MM.1S (cell line): ENCODE measurements at regions not wholly inside any gene's neighbourhood (a gene's known extent, or its start where the extent isn't known, plus 50 kb on each side); places are given as distances from the start of the nearest gene placed in this dataset.
"Not testable (repeated sequence)": the region's sequence is repeated elsewhere in the genome, so short reads cannot be mapped to it uniquely, and the experiment has no call there.

Source experiments
- DNase-seq: peaks from one replicate; pipeline ENCODE4 v3.0.0-alpha.2; 2015
- H2AFZ ChIP-seq: fragments of 300-600 bp; sonication (generic); 2 replicates; pipeline ENCODE4 v1.6.0; 2016; ENCODE audit warnings: antibody characterized with exemption, low read length
- H3F3A ChIP-seq: fragments of 300-600 bp; sonication (generic); 2 replicates; pipeline ENCODE4 v1.6.1; 2016; ENCODE audit warnings: mild to moderate bottlenecking, antibody characterized with exemption, low read length, moderate library complexity, mixed read lengths; ENCODE audit not compliant: insufficient read depth
- H3K27ac ChIP-seq: fragments of 300-600 bp; sonication (generic); 2 replicates; pipeline ENCODE4 v1.5.1; 2016; ENCODE audit warnings: mild to moderate bottlenecking, low read length
- H3K27me3 ChIP-seq: fragments of 300-600 bp; sonication (generic); replicated peaks from 2 replicates; pipeline ENCODE4 v1.6.0; 2016; ENCODE audit warnings: low read length; ENCODE audit not compliant: insufficient read depth
- H3K36me3 ChIP-seq: fragments of 300-600 bp; sonication (generic); replicated peaks from 2 replicates; pipeline ENCODE4 v1.6.1; 2016; ENCODE audit warnings: mild to moderate bottlenecking, low read length, mixed read lengths; ENCODE audit not compliant: insufficient read depth
- H3K4me1 ChIP-seq: fragments of 300-600 bp; sonication (generic); 2 replicates; pipeline ENCODE4 v1.6.1; 2016; ENCODE audit warnings: low read length, mixed read lengths
- H3K4me2 ChIP-seq: fragments of 300-600 bp; sonication (generic); 2 replicates; pipeline ENCODE4 v1.6.0; 2016; ENCODE audit warnings: low read depth, low read length
- H3K4me3 ChIP-seq: fragments of 300-600 bp; sonication (generic); 2 replicates; pipeline ENCODE4 v1.5.1; 2016; ENCODE audit warnings: low read length, mixed read lengths
- H3K79me2 ChIP-seq: fragments of 300-600 bp; sonication (generic); 2 replicates; pipeline ENCODE4 v1.6.1; 2016; ENCODE audit warnings: mixed run types, low read length, mixed read lengths
- H3K9ac ChIP-seq: fragments of 300-600 bp; sonication (generic); 2 replicates; pipeline ENCODE4 v1.6.1; 2016; ENCODE audit warnings: low read length, mixed read lengths
- H3K9me2 ChIP-seq: fragments of 300-600 bp; sonication (generic); replicated peaks from 2 replicates; pipeline ENCODE4 v1.6.1; 2016; ENCODE audit warnings: mild to moderate bottlenecking, low read length, mixed read lengths; ENCODE audit not compliant: insufficient read depth
- H3K9me3 ChIP-seq: fragments of 300-600 bp; sonication (generic); replicated peaks from 2 replicates; pipeline ENCODE4 v1.6.1; 2016; ENCODE audit warnings: mild to moderate bottlenecking, low read length, mixed read lengths; ENCODE audit not compliant: insufficient read depth
- H4K20me1 ChIP-seq: fragments of 300-600 bp; sonication (generic); 2 replicates; pipeline ENCODE4 v1.6.1; 2016; ENCODE audit warnings: mild to moderate bottlenecking, low read length, moderate library complexity, mixed read lengths; ENCODE audit not compliant: insufficient read depth
- EZH2 ChIP-seq: fragments of 300-600 bp; sonication (generic); optimal IDR thresholded peaks from 2 replicates; pipeline ENCODE3; 2017; ENCODE audit warnings: low read depth, mild to moderate bottlenecking, antibody characterized with exemption, low read length, mixed read lengths
- EZH2phosphoT487 ChIP-seq: fragments of 300-600 bp; sonication (generic); IDR thresholded peaks from 2 replicates; pipeline ENCODE4 v1.6.1; 2018; ENCODE audit warnings: antibody characterized with exemption, low read length
- TF ChIP-seq, protein P1 (sequence below): fragments of 300-600 bp; sonication (generic); IDR thresholded peaks from 2 replicates; pipeline ENCODE4 v1.5.1; 2016; ENCODE audit warnings: antibody characterized with exemption, low read length, mixed read lengths

DNA sequence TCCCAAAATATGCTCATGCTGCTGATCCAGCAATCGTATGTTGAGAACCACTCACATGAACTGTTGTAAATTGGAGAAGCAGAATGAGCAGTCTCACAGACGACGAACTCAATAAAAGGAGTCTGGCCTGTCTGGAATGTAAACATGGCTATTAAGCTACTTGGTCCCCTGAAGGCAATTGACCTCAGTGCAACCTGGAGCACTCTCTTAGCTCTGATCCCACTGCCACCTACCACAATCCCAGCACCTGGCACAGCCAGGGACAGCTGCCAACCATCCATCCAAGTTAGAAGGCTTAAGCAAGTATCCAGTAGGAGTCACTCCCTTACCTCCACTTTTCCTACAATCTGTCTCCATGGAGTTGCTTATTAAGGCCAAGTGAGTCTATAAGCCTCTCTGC is 406.9 kb upstream of the CLEC14A start:
- no peak overlapping the region for H2AFZ ChIP-seq
- H3K9ac ChIP-seq, result no peak overlapping the region
- H3K4me1 ChIP-seq, result no peaks in the 10 kb centered on the region
- DNase-seq, result no peak
- no peaks in the 10 kb centered on the region for H3K27me3 ChIP-seq
- H3K36me3 ChIP-seq, result no peaks in the 10 kb centered on the region
- no peak overlapping the region for H3K4me2 ChIP-seq
- no peak for TF ChIP-seq EZH2phosphoT487
- no peak for TF ChIP-seq EZH2
- TF ChIP-seq, protein P1, sequence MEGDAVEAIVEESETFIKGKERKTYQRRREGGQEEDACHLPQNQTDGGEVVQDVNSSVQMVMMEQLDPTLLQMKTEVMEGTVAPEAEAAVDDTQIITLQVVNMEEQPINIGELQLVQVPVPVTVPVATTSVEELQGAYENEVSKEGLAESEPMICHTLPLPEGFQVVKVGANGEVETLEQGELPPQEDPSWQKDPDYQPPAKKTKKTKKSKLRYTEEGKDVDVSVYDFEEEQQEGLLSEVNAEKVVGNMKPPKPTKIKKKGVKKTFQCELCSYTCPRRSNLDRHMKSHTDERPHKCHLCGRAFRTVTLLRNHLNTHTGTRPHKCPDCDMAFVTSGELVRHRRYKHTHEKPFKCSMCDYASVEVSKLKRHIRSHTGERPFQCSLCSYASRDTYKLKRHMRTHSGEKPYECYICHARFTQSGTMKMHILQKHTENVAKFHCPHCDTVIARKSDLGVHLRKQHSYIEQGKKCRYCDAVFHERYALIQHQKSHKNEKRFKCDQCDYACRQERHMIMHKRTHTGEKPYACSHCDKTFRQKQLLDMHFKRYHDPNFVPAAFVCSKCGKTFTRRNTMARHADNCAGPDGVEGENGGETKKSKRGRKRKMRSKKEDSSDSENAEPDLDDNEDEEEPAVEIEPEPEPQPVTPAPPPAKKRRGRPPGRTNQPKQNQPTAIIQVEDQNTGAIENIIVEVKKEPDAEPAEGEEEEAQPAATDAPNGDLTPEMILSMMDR, result no peak
- no peak overlapping the region for H3K4me3 ChIP-seq
- H3K79me2 ChIP-seq, result no peaks in the 10 kb centered on the region
- no peaks in the 10 kb centered on the region for H3K9me2 ChIP-seq
- H3F3A ChIP-seq, result no peaks in the 10 kb centered on the region
- H3K9me3 ChIP-seq, result no peaks in the 10 kb centered on the region
- H4K20me1 ChIP-seq, result no peaks in the 10 kb centered on the region
- no peak overlapping the region for H3K27ac ChIP-seq

DNA sequence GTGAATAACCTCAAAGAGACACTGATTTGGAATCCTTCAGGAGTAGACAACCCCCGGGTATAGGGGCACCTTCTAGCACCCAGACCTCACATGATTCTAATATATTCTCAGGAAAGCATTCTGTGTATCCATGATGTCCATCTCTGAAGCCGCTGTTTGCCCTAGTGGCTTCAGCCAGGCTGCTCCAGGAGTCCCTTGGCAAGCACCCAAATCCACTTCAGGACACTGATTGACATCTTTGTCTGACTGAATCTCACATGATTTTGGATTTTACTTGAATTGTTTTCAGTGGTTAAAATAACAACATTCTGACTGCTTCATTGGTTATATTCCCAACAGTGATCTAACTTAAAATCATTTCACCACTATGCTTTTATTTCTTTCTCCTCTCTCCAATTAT is 390.5 kb upstream of the CLEC14A start:
- no peak overlapping the region for H3K27ac ChIP-seq
- TF ChIP-seq EZH2phosphoT487 (no peak), EZH2 (no peak)
- TF ChIP-seq, protein P1, result no peak
- no peak overlapping the region for H3K9ac ChIP-seq
- no peaks in the 10 kb centered on the region for H3K4me1 ChIP-seq
- H3K9me2 ChIP-seq, result no peaks in the 10 kb centered on the region
- H2AFZ ChIP-seq, result no peak overlapping the region
- H3F3A ChIP-seq, result no peaks in the 10 kb centered on the region
- no peak overlapping the region for H3K4me2 ChIP-seq
- H3K36me3 ChIP-seq, result no peaks in the 10 kb centered on the region
- no peak for DNase-seq
- no peak overlapping the region for H3K4me3 ChIP-seq
- H3K79me2 ChIP-seq, result no peaks in the 10 kb centered on the region
- no peaks in the 10 kb centered on the region for H3K27me3 ChIP-seq
- no peaks in the 10 kb centered on the region for H4K20me1 ChIP-seq
- no peaks in the 10 kb centered on the region for H3K9me3 ChIP-seq

DNA sequence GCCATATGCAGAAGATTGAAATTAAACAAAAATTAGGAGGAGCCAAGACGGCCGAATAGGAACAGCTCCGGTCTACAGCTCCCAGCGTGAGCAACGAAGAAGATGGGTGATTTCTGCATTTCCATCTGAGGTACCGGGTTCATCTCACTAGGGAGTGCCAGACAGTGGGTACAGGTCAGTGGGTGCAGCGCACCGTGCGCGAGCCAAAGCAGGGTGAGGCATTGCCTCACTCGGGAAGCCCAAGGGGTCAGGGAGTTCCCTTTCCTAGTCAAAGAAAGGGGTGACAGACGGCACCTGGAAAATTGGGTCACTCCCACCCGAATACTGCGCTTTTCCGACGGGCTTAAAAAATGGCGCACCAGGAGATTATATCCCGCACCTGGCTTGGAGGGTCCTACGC is 379.0 kb upstream of the CLEC14A start:
- H3K4me3 ChIP-seq, H3K79me2 ChIP-seq, H4K20me1 ChIP-seq, H3F3A ChIP-seq, H3K9ac ChIP-seq, H3K4me1 ChIP-seq, DNase-seq, H3K9me3 ChIP-seq, H3K27ac ChIP-seq, H2AFZ ChIP-seq, H3K9me2 ChIP-seq, H3K27me3 ChIP-seq, H3K4me2 ChIP-seq, H3K36me3 ChIP-seq: not testable (repeated sequence)

DNA sequence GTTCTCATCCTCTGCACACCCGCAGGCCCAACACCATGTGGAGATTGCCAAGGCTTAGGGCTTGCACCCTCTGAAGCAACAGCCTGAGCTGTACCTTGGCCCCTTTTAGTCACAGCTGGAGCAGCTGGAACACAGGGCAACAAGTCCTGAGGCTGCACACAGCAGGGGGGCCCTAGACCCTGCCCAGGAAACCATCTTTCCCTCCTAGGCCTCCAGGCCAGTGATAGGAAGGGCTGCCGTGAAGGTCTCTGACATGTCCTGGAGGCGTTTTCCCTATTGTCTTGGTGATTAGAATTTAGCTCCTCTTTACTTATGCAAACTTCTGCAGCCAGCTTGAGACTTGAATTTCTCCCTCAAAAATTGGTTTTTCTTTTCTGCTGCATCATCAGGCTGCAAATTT is 373.5 kb upstream of the CLEC14A start:
- Histone ChIP-seq H3K36me3 (no peaks in the 10 kb centered on the region), H3K9ac (no peak overlapping the region), H3K4me1 (no peaks in the 10 kb centered on the region), H3F3A (no peaks in the 10 kb centered on the region), H3K4me3 (no peak overlapping the region), H3K9me2 (no peaks in the 10 kb centered on the region), H4K20me1 (no peaks in the 10 kb centered on the region), H3K4me2 (no peak overlapping the region), H3K27me3 (no peaks in the 10 kb centered on the region), H3K79me2 (no peaks in the 10 kb centered on the region), H3K9me3 (no peaks in the 10 kb centered on the region), H3K27ac (no peak overlapping the region), H2AFZ (no peak overlapping the region)
- DNase-seq, result no peak
- TF ChIP-seq, protein P1, result no peak
- no peak for TF ChIP-seq EZH2phosphoT487
- TF ChIP-seq EZH2, result no peak
